ENCODE measurements at regions not wholly inside any gene's neighbourhood (a gene's known extent, or its start where the extent isn't known, plus 50 kb on each side); places are given as distances from the start of the nearest gene placed in this dataset.

- H3K4me3 ChIP-seq (ENCODE audit: low read length): no peak overlapping the region
- TF ChIP-seq, protein P1, sequence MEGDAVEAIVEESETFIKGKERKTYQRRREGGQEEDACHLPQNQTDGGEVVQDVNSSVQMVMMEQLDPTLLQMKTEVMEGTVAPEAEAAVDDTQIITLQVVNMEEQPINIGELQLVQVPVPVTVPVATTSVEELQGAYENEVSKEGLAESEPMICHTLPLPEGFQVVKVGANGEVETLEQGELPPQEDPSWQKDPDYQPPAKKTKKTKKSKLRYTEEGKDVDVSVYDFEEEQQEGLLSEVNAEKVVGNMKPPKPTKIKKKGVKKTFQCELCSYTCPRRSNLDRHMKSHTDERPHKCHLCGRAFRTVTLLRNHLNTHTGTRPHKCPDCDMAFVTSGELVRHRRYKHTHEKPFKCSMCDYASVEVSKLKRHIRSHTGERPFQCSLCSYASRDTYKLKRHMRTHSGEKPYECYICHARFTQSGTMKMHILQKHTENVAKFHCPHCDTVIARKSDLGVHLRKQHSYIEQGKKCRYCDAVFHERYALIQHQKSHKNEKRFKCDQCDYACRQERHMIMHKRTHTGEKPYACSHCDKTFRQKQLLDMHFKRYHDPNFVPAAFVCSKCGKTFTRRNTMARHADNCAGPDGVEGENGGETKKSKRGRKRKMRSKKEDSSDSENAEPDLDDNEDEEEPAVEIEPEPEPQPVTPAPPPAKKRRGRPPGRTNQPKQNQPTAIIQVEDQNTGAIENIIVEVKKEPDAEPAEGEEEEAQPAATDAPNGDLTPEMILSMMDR (IDR thresholded peaks at IDR 0.05; ENCODE audit: insufficient read depth, low read depth, low read length, missing control alignments): no peak
- no peak for DNase-seq (ENCODE audit: low read depth)
Observed at GRCh38 chr15:58311556-58311955, 120.2 kb upstream of the LIPC start.

GRCh38 chr15:58312031-58312430 lies 119.8 kb upstream of the LIPC start:
- no peak overlapping the region for H3K4me3 ChIP-seq (ENCODE audit: low read length)
- DNase-seq (ENCODE audit: low read depth): no peak
- TF ChIP-seq, protein P1 (IDR thresholded peaks at IDR 0.05; ENCODE audit: insufficient read depth, low read depth, low read length, missing control alignments): no peak

DNA sequence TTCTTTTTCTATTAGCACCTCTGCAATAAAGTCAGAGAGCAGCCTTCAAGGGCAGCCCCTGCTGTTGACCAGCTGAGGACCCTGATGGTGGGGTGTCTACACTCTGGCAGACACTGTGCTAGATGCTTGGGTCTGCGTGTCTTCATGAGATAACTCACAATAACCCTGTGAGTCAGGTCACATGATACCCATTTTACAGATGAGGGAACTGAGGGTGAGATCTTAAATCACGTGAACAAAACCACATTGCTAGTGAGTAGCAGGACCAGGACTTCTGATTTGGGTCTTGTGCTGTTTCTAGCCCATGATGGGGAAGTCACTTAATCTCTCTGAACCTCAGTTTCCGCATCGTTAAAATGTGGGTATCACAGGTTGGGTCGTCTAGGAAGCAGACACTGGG lies 118.5 kb upstream of the LIPC start:
- DNase-seq (ENCODE audit: low read depth): no peak
- no peak overlapping the region for H3K4me3 ChIP-seq (ENCODE audit: low read length)
- TF ChIP-seq, protein P1 (IDR thresholded peaks at IDR 0.05; ENCODE audit: insufficient read depth, low read depth, low read length, missing control alignments): no peak

GRCh38 chr15:58313810-58314592 lies 117.8 kb upstream of the LIPC start:
- DNase-seq (ENCODE audit: low read depth): no peak
- TF ChIP-seq, protein P1 (IDR thresholded peaks at IDR 0.05; ENCODE audit: insufficient read depth, low read depth, low read length, missing control alignments): no peak
- no peak overlapping the region for H3K4me3 ChIP-seq (ENCODE audit: low read length)

GRCh38 chr15:58314593-58315216 lies 117.1 kb upstream of the LIPC start:
- TF ChIP-seq, protein P1 (IDR thresholded peaks at IDR 0.05; ENCODE audit: insufficient read depth, low read depth, low read length, missing control alignments): no peak
- DNase-seq (ENCODE audit: low read depth): no peak
- no peak overlapping the region for H3K4me3 ChIP-seq (ENCODE audit: low read length)

DNA sequence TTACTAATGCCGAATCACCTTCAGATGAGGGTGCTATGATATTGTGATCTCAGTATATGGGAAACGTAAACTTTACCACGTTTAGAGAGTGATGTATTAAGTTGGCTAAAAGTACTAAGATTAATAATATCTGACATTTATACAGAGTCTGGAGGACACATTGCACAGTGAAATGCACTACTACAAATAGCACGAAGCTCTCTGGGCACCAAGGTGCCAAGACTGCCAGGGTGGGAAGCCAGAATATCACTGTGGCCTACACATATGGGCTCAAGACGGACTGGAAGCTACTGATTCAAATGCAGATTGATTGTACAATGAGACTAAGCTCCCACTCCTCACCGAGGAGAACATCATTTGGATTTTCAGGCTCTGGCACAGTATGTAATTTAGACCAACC lies 113.3 kb upstream of the LIPC start:
- DNase-seq (ENCODE audit: low read depth): no peak
- TF ChIP-seq, protein P1 (IDR thresholded peaks at IDR 0.05; ENCODE audit: insufficient read depth, low read depth, low read length, missing control alignments): no peak
- H3K4me3 ChIP-seq (ENCODE audit: low read length): no peak overlapping the region

Measured in epithelial cell of esophagus (primary cell).